Stimulated activated CD8-positive, alpha-beta memory T cell treated with anti-CD3 and anti-CD28 coated beads, Interleukin-7, amount 100 ng/mL, for 4 hours (primary cell): ENCODE measurements at regions not wholly inside any gene's neighbourhood (a gene's known extent, or its start where the extent isn't known, plus 50 kb on each side); places are given as distances from the start of the nearest gene placed in this dataset.
"Not testable (repeated sequence)": the region's sequence is repeated elsewhere in the genome, so short reads cannot be mapped to it uniquely, and the experiment has no call there.

ENCODE experiments used
- DNase-seq, 2 donors: peaks; one replicate each; pipeline ENCODE4 v3.0.0-alpha.2; 2020; ENCODE audit warnings: low read depth in 2 of 2

DNA sequence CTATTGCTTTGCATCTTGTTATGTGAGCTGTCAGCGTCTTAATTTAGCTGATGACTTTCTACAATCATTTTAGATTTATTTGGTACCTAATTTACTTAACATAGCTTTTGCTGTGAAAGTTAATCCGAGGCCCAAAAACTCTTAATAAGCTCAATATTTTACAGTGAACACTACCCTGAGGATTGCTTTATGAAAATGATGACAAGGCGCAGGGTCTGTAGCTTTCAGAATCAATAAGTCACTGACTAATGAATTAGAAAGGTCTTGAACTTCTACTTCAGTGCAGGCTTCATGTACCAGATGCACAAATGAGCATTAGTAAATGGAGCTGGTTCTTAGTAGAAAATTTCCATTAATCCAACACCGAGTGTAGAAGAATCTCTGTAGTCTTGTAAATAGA lies 81.4 kb upstream of the ZNF366 start:
- no peak for DNase-seq

DNA sequence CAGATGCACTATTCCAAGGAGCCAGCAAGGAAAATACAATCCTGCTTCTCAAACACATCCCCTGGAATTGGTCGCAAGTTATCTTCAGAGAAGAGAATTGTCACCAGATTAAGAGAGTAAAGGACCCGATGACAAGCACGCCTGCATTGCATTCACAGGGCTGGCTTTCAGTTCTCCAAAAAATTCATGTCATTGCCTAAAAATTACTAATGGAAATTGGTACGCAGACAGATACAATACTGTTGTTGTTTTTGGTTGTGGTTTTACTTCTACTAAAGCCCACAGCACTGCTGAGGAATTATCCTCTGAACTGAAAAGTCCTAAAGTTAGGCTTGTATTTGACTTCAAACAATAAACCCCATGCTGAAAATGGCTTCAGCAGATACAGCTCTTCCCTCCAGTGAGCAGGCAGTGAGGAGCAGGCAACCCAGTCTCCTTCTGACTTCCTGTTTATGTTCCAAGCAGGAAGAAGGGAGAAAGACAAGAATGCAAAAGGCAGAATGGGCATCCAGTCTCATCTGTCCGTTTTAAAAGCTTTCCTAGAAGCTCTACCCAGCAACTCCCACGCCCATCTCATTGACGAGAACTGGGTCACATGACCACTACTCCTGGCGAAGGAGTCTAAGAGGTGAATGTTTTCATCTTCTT lies 80.6 kb upstream of the ZNF366 start:
- DNase-seq, result no peak

- DNase-seq, result no peak
Measured at GRCh38 chr5:72586788-72587530, 79.7 kb upstream of the ZNF366 start.

DNA sequence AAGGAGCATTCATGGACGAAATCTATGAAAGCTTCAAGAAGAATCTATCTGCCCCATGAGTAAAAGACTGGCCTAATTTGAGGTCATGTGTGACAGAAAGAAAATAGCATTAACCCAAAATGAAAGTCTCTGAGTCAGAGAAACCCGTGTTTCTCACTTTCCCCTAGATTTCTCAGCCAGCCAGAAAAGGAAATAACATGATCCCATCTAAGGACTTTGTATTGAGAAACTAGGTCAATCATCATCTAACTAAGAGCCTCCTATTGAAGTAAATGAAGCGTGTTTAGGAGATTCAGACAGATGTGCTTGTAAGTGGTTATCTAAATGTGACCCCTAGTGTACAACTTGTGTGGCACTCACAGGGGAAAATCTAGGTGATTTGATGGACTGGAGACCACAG lies 77.3 kb upstream of the ZNF366 start:
- DNase-seq, result no peak

DNA sequence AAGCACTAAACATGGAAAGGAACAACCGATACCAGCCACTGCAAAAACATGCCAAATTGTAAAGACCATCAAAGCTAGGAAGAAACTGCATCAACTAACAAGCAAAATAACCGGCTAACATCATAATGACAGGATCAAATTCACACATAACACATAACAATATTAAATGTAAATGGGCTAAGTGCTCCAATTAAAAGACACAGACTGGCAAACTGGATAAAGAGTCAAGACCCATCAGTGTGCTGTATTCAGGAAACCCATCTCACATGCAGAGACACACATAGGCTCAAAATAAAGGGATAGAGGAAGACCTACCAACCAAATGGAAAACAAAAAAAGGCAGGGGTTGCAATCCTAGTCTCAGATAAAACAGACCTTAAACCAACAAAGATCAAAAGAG lies 72.1 kb upstream of the ZNF366 start:
- not testable (repeated sequence) for DNase-seq

GRCh38 chr5:72572236-72572765 lies 65.1 kb upstream of the ZNF366 start:
- DNase-seq, result no peak

DNA sequence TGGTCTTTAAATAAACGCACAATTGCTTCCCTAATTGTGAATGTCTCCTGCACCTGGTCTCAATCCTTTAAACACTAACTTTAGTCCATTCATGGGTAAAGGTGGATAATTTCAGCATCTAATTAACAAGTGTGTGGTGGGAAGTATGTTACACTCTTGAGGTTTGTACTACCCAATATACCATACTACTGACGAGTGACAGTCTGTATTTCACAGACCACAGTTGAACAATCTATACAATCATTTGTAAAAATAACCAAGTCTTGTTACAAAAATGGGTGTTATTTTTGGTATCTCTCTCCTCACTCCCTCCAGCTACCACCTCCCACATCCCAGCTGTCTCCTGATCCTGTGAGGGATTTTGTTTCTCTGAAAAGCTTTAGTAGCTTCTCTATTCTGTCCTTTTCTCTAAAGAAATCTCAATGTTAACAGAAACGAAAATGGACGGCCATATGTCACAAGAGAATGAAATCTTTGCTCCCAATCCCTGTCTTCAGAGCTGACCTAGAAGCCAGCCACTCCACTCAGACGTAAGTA lies 62.3 kb upstream of the ZNF366 start:
- DNase-seq, result no peak

GRCh38 chr5:72566746-72567145 lies 59.5 kb upstream of the ZNF366 start:
- no peak for DNase-seq

GRCh38 chr5:72565513-72566289 lies 58.5 kb upstream of the ZNF366 start:
- no peak for DNase-seq

- DNase-seq, result no peak
Measured at GRCh38 chr5:72562717-72563116, 55.5 kb upstream of the ZNF366 start.

- DNase-seq, result no peak
Measured at GRCh38 chr5:72561148-72561972, 54.1 kb upstream of the ZNF366 start.

- no peak for DNase-seq
Measured at GRCh38 chr5:72559866-72560766, 52.9 kb upstream of the ZNF366 start.

GRCh38 chr5:72558383-72558782 lies 51.2 kb upstream of the ZNF366 start:
- DNase-seq, result no peak

DNA sequence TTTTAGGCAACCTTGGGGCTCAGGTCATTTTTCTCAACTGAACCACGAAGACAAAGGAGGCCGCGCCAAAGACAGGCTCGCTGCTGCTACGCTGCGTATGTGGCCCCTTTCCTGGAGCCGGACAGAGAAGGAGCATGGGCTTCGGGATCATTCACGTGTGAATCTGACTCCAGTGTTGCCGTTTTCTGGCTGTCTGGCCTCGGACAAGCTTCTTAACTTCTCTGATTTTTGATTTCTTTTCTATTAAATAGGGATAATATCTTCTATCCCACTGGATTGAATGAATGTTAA lies 50.8 kb upstream of the ZNF366 start:
- no peak for DNase-seq

DNA sequence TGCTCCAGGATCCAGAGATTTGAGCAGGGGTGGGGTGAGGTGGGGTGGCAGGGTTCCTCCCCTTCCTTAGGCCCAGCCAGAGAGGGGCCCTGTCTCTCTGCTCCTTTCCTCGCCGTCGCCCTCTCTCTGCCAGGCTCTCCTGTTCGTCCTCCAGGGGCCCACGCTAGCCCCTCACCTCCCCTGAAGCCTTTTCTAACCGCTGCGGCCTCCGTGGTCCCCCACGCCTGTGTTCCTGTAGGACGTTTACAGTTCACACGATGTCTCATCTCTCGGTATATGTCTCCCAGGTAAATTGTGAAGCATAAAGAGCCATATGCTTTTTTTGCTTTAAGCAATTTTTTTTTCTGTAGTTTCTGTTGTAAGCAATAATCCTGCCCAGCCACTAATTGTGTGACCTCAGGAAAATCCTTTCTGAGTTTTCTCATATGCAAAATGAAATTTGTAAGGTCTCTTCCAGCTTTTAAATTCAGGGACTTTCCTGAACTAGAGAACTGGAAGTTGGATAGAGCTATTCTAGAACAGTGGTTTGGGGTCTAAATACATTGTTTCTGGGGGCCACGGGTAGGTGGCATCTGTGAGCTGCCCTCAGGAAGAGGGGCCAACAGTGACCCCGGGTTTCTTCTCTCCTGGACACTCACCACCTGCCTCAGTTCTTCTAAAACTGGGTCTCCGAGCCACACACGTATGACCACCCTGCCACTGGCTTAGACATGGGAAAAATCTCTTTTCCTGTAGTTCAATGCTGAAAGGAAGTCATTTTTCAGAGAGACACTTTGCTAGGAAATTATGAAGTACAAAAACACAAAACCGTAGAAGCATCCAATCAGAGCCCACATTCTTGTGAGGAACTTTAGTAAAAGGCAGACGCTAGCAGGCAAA lies 50.2 kb upstream of the ZNF366 start:
- DNase-seq, result no peak
